B cell (primary cell): ENCODE measurements at regions not wholly inside any gene's neighbourhood (a gene's known extent, or its start where the extent isn't known, plus 50 kb on each side); places are given as distances from the start of the nearest gene placed in this dataset.

Experiments used
- ATAC-seq: fragments of 200-7000 bp; cut with Tn5 transposase; one replicate; pipeline ENCODE4 v1.10.0; 2021; ENCODE audit warnings: low read depth, mild to moderate bottlenecking, moderate number of reproducible peaks, moderate library complexity
- CTCF ChIA-PET: fragments of 350-600 bp; sonication (Branson Sonifier 250); formaldehyde crosslinking; loops from one replicate; lab custom pipeline; 2021; ENCODE audit warnings: antibody characterized with exemption, inconsistent platforms; lab: Charles Lee
- POLR2A ChIA-PET: fragments of 350-600 bp; sonication (Branson Sonifier 250); formaldehyde crosslinking; loops from one replicate; lab custom pipeline; 2021; ENCODE audit warnings: antibody characterized with exemption; lab: Charles Lee
- DNase-seq: peaks from one replicate; pipeline ENCODE4 v3.0.0; 2013
- H2AFZ ChIP-seq: 2 replicates; pipeline ENCODE4 v1.6.1; 2012; ENCODE audit warnings: mild to moderate bottlenecking, low read depth, low read length; ENCODE audit not compliant: insufficient read depth, poor library complexity, severe bottlenecking
- H3K27ac ChIP-seq, 2 donors: 1 replicate in 1 of 2; 2 replicates in 1 of 2; pipeline ENCODE4 v1.5.1; 2012 to 2013; ENCODE audit warnings: low read length in 2 of 2, mild to moderate bottlenecking in 2 of 2, moderate library complexity in 1 of 2
- H3K27me3 ChIP-seq, 4 experiments: fragments of 200-600 bp in 1 of 4; sonication (generic) in 1 of 4; replicated peaks in 1 of 4; 1 replicate in 2 of 4; 2 replicates in 2 of 4; pipeline versions ENCODE4 v1.6.1 to v1.7.0; 2013 to 2016; ENCODE audit warnings: low read length in 3 of 4, mild to moderate bottlenecking in 2 of 4, mixed read lengths in 1 of 4, moderate library complexity in 1 of 4; ENCODE audit not compliant: insufficient read depth in 4 of 4, control insufficient read depth in 3 of 4; ENCODE audit errors: control extremely low read depth in 1 of 4
- H3K36me3 ChIP-seq, 2 experiments: replicated peaks in 1 of 2; 1 replicate in 1 of 2; 2 replicates in 1 of 2; pipeline versions ENCODE4 v1.6.1 to v1.7.1; 2013; ENCODE audit warnings: low read length in 1 of 2; ENCODE audit not compliant: insufficient read depth in 2 of 2, control insufficient read depth in 1 of 2; ENCODE audit errors: control extremely low read depth in 1 of 2, extremely low read depth in 1 of 2
- H3K4me1 ChIP-seq, 2 donors: fragments of 200-600 bp in 1 of 2; sonication (generic) in 1 of 2; 1 replicate in 1 of 2; 2 replicates in 1 of 2; pipeline versions ENCODE4 v1.5.1 to v1.6.1; 2013 to 2017; ENCODE audit warnings: low read length in 2 of 2; ENCODE audit not compliant: control insufficient read depth in 2 of 2, insufficient read depth in 2 of 2
- H3K4me2 ChIP-seq: replicated peaks from 2 replicates; pipeline ENCODE3; 2012; ENCODE audit warnings: mild to moderate bottlenecking, low read depth, low read length; ENCODE audit not compliant: poor library complexity, severe bottlenecking
- H3K4me3 ChIP-seq, 5 experiments: fragments of 200-600 bp in 1 of 5; sonication (generic) in 1 of 5; 1 replicate in 3 of 5; 2 replicates in 2 of 5; pipeline versions ENCODE4 v1.5.1 to v1.7.0; 2011 to 2016; ENCODE audit warnings: low read length in 4 of 5, mild to moderate bottlenecking in 4 of 5, low read depth in 2 of 5, control low read depth in 1 of 5, moderate library complexity in 1 of 5; ENCODE audit not compliant: insufficient read depth in 1 of 5; ENCODE audit errors: control extremely low read depth in 1 of 5, extremely low read depth in 1 of 5
- H3K79me2 ChIP-seq: fragments of 200-600 bp; sonication (generic); one replicate; pipeline ENCODE4 v1.6.0; 2016; ENCODE audit warnings: low read length; ENCODE audit not compliant: control insufficient read depth, insufficient read depth
- H3K9ac ChIP-seq: fragments of 200-600 bp; sonication (generic); 2 replicates; pipeline ENCODE4 v1.6.1; 2017; ENCODE audit warnings: mild to moderate bottlenecking, low read length, moderate library complexity
- H3K9me3 ChIP-seq, 3 donors: one replicate each; pipeline versions ENCODE4 v1.6.1 to v1.7.1; 2013; ENCODE audit warnings: low read length in 2 of 3; ENCODE audit not compliant: control insufficient read depth in 2 of 3, insufficient read depth in 1 of 3; ENCODE audit errors: control extremely low read depth in 1 of 3
- H4K20me1 ChIP-seq: 2 replicates; pipeline ENCODE4 v1.6.0; 2012; ENCODE audit warnings: mild to moderate bottlenecking, low read length; ENCODE audit not compliant: insufficient read depth, control insufficient read depth, poor library complexity, severe bottlenecking
- H3K27ac Mint-ChIP-seq: one replicate; pipeline ENCODE4 v1.8.0; 2021; ENCODE audit warnings: mixed read lengths
- H3K27me3 Mint-ChIP-seq: one replicate; pipeline ENCODE4 v1.8.0; 2021; ENCODE audit warnings: mixed read lengths
- H3K4me1 Mint-ChIP-seq: one replicate; pipeline ENCODE4 v1.8.0; 2021; ENCODE audit warnings: mixed read lengths
- H3K4me3 Mint-ChIP-seq: one replicate; pipeline ENCODE4 v1.8.0; 2021; ENCODE audit warnings: mixed read lengths
- H3K9me3 Mint-ChIP-seq: one replicate; pipeline ENCODE4 v1.8.0; 2022; ENCODE audit warnings: mixed read lengths; ENCODE audit not compliant: insufficient read depth
- CTCF ChIP-seq: fragments of 200-600 bp; IDR thresholded peaks from one replicate; pipeline ENCODE4 v1.8.0; 2022; ENCODE audit warnings: antibody characterized with exemption, mild to moderate bottlenecking
- EZH2 ChIP-seq: IDR thresholded peaks from 2 replicates; pipeline ENCODE4 v1.6.1; 2012; ENCODE audit warnings: borderline replicate concordance, low read depth, mild to moderate bottlenecking, moderate library complexity, low read length; ENCODE audit not compliant: insufficient read depth, poor library complexity, severe bottlenecking
- WGBS: methylation state at CpG from one replicate; pipeline ENCODE4 v1.1.5; 2013; ENCODE audit warnings: missing lambda C conversion rate; ENCODE audit not compliant: insufficient coverage; 5-methylcytosine and 5-hydroxymethylcytosine counted together
- intact Hi-C: fragments of 100-400 bp; cut with micrococcal nuclease; formaldehyde crosslinking; loops from one replicate; pipeline ENCODE4 v1.10.0; 2022

DNA sequence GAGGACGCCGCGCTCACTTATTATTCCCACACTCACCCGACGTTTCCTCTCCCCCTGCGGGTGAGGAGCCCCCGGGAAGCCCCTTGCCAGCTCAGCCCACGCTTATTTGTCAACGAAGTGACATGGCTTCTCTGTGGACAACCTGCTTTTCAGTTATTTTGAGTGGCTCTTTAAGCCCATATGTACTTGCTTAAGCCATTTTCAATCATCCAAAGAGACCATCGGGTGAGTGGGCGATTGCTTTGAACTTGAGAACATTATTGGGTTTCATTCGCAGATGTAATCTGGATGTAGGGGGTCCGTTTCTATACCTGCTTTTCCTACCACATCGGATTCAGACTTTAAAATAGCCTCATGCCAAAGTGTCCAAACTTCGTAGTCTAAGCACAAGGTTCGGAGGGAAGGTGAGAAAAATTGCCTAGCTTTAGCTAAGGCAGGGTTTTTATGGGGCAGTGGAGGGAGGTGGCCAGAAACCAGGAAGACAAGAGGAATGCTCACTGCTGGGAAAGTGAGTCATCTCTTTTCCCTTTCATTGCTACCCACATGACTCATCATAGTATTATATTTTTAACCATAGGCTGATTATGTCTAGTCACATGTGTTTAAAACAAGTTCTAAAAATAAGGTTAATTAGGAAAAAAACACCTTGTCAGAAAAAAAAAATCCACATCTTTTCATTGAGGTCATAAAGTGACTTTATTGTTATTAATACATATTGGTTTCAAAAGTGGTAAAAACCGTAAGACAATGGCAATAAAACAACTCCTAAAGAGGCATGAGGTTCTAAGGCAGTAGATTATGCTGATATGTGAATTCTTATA, 773.1 kb upstream of the NR2F2 start:
- Histone ChIP-seq H3K79me2 (no peaks in the 10 kb centered on the region), H4K20me1 (no peaks in the 10 kb centered on the region), H3K4me1 (no peaks in the 10 kb centered on the region), H3K4me3 (no peak overlapping the region), H2AFZ (no peak overlapping the region), H3K4me2 (no peak overlapping the region), H3K9ac (no peak overlapping the region), H3K27me3 (no peaks in the 10 kb centered on the region), H3K9me3 (no peaks in the 10 kb centered on the region), H3K36me3 (no peaks in the 10 kb centered on the region), H3K27ac (no peak overlapping the region)
- DNase-seq (no peak), ATAC-seq (no peak)
- no peak for TF ChIP-seq CTCF
- no peak for TF ChIP-seq EZH2
- H3K4me3 Mint-ChIP-seq = no peak overlapping the region
- POLR2A ChIA-PET = no interaction called here
- CTCF ChIA-PET = no interaction called here
- intact Hi-C loops = no loop called here
- H3K4me1 Mint-ChIP-seq = no peaks in the 10 kb centered on the region
- H3K27me3 Mint-ChIP-seq = no peaks in the 10 kb centered on the region
- H3K27ac Mint-ChIP-seq = no peak overlapping the region
- H3K9me3 Mint-ChIP-seq = no peaks in the 10 kb centered on the region
- WGBS = 52% methylated on average over 11 of the region's 17 CpGs

DNA sequence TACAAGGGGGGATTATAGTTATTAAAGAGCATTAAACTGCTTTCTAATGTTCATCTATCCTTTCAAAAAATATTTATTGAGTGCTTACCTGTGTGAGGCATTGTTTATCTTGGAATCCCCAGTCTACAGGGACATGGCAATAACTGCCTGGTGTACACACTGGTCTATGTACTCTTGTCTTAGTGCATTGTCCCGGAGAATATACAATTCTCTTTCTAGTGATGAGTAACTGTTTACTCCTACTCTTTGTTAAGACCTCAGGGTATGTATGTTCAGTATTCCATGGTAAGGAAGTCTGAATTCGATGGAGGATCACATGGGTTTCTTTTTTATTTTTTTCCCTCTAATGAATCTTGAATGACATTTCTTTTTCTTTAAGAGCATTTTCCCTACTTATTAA, 772.4 kb upstream of the NR2F2 start:
- Mint-ChIP-seq H3K4me1 (no peaks in the 10 kb centered on the region), H3K27me3 (no peaks in the 10 kb centered on the region), H3K27ac (no peak overlapping the region), H3K4me3 (no peak overlapping the region), H3K9me3 (no peaks in the 10 kb centered on the region)
- H2AFZ ChIP-seq = no peak overlapping the region
- ATAC-seq (no peak), DNase-seq (no peak)
- H3K27ac ChIP-seq = no peak overlapping the region
- no peaks in the 10 kb centered on the region for H4K20me1 ChIP-seq
- H3K4me1 ChIP-seq = no peaks in the 10 kb centered on the region
- intact Hi-C loops = no loop called here
- H3K9ac ChIP-seq = no peak overlapping the region
- H3K4me3 ChIP-seq = no peak overlapping the region
- no peaks in the 10 kb centered on the region for H3K79me2 ChIP-seq
- no peaks in the 10 kb centered on the region for H3K27me3 ChIP-seq
- H3K9me3 ChIP-seq = no peaks in the 10 kb centered on the region
- no peaks in the 10 kb centered on the region for H3K36me3 ChIP-seq
- TF ChIP-seq CTCF (no peak), EZH2 (no peak)
- ChIA-PET POLR2A (no interaction called here), CTCF (no interaction called here)
- H3K4me2 ChIP-seq = no peak overlapping the region
- no CpG with 5 or more reads among the region's 2 CpGs for WGBS
